Calu3 (cell line): ENCODE measurements at regions not wholly inside any gene's neighbourhood (a gene's known extent, or its start where the extent isn't known, plus 50 kb on each side); places are given as distances from the start of the nearest gene placed in this dataset.

Experiments
- BruUV-seq: library from RNA; stranded (reverse); fragments of 400-500 nt; replicated peaks from 2 replicates; lab custom pipeline; 2021; lab: Mats Ljungman, UMichigan
- CTCF ChIA-PET: fragments of 300-600 bp; sonication (Branson Sonifier 250); formaldehyde crosslinking; loops from one replicate; lab custom pipeline; 2022; ENCODE audit warnings: antibody characterized with exemption; lab: Charles Lee
- DNase-seq: peaks from one replicate; pipeline ENCODE4 v3.0.0; 2022
- H3K27ac Mint-ChIP-seq: one replicate; pipeline ENCODE4 v1.8.0; 2022; ENCODE audit warnings: mixed read lengths; ENCODE audit not compliant: unreplicated experiment
- H3K27me3 Mint-ChIP-seq: one replicate; pipeline ENCODE4 v1.8.0; 2022; ENCODE audit warnings: mixed read lengths; ENCODE audit not compliant: unreplicated experiment
- H3K36me3 Mint-ChIP-seq: one replicate; pipeline ENCODE4 v1.8.0; 2022; ENCODE audit warnings: mild to moderate bottlenecking, moderate library complexity, mixed read lengths; ENCODE audit not compliant: insufficient read depth, unreplicated experiment
- H3K4me1 Mint-ChIP-seq: one replicate; pipeline ENCODE4 v1.8.0; 2022; ENCODE audit warnings: mild to moderate bottlenecking, low read depth, mixed read lengths; ENCODE audit not compliant: unreplicated experiment
- H3K4me3 Mint-ChIP-seq: one replicate; pipeline ENCODE4 v1.8.0; 2022; ENCODE audit warnings: mild to moderate bottlenecking, low read depth, moderate library complexity, mixed read lengths; ENCODE audit not compliant: unreplicated experiment
- H3K9me3 Mint-ChIP-seq: one replicate; pipeline ENCODE4 v1.8.0; 2022; ENCODE audit warnings: low read depth, mixed read lengths; ENCODE audit not compliant: unreplicated experiment
- CTCF ChIP-seq: fragments of 200-600 bp; IDR thresholded peaks from one replicate; pipeline ENCODE4 v1.8.0; 2022; ENCODE audit warnings: antibody characterized with exemption; ENCODE audit not compliant: unreplicated experiment
- intact Hi-C: fragments of 100-400 bp; cut with micrococcal nuclease; formaldehyde crosslinking; loops from one replicate; pipeline ENCODE4 v1.10.0; 2022; ENCODE audit not compliant: unreplicated experiment

DNA sequence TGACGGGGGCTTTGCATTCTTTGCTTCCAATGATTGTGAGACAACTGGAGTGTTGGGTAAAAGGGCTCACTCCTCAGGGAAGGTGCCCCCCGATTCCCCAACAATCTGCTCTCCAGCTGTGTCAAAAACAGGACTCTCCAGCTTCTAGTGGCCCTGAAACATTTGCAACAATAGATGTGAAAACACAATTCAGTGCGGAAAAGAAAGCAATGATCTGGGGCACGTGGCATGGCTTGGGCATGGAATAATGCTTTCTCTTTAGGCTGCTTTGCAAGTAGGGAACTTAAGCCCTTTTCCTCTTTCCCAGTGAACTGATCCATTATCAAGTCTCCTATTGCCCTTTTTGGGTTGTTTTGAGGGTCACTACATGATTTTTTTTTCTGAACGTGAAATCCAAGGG, 239.9 kb downstream of the C4orf33 start:
- CTCF ChIA-PET, result no interaction called here
- intact Hi-C loops, result no loop called here
- no peak for DNase-seq
- no peaks in the 10 kb centered on the region for H3K4me1 Mint-ChIP-seq
- no TSS peak for BruUV-seq
- no peak for TF ChIP-seq CTCF
- no peak overlapping the region for H3K4me3 Mint-ChIP-seq
- H3K9me3 Mint-ChIP-seq, result no peaks in the 10 kb centered on the region
- no peaks in the 10 kb centered on the region for H3K36me3 Mint-ChIP-seq
- no peaks in the 10 kb centered on the region for H3K27me3 Mint-ChIP-seq
- no peak overlapping the region for H3K27ac Mint-ChIP-seq

DNA sequence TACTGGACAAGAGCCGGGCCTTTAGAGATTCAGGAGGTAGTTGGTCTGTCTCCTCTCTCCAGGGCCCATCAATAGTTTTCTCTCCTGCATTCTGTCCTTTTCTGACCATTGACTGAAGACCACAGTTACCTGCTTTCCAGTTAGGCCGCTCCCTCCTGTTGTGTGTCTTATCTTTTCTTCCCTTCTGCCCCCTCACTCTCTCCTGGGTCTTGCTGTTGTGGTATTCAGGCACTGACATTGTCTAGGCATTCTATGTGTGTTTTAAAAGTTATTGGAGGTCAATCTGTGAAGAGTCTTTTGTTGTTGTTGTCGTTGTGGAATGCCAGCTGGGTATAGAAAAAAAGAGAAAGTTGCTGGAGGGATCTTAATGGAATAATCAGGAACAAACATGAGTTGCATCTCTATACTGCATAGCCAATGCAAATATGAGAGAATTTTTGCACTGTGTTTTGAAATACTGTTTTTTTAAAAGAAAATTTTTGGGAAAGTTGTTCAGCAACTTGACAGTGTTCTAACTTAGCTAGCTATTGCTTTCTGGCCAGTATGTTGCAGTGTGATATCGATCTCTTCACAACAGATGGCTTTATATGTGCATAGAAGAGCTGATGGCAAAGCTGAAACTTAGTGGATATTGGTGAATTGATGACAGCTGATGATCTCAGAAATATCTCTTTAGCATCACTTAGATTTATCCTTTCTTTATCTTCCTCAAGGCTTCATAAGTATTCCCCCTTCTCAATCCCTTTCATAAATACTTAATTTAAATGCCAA, 240.7 kb downstream of the C4orf33 start:
- intact Hi-C loops, result no loop called here
- no peaks in the 10 kb centered on the region for H3K4me1 Mint-ChIP-seq
- DNase-seq, result no peak
- H3K4me3 Mint-ChIP-seq, result no peak overlapping the region
- CTCF ChIA-PET, result interaction anchor here (0.6 kb wide), 1 partner anchor 1191 kb away, joined by 3 read pairs; no protein-coding TSS in a partner anchor
- H3K9me3 Mint-ChIP-seq, result no peaks in the 10 kb centered on the region
- H3K27me3 Mint-ChIP-seq, result no peaks in the 10 kb centered on the region
- no peaks in the 10 kb centered on the region for H3K36me3 Mint-ChIP-seq
- BruUV-seq, result no TSS peak
- no peak for TF ChIP-seq CTCF
- H3K27ac Mint-ChIP-seq, result no peak overlapping the region

DNA sequence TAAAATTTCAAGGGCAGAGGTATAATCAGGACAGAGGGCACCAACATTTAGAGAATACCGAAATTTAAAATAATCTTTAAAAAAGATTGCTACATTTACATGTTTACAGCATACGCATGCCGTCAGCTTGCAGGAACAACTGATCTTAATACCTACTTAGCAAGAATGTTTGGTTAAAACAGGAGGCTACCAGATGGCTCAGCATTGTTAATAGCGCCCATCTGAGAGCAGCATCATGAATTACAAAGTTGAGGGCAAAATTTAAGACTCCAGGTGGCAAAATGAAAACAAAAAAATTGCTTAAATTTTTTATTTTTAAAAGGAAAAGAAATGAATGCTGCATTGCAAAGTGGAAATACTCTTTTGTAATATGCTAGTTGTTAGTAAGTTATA, 241.3 kb downstream of the C4orf33 start:
- H3K27me3 Mint-ChIP-seq, result no peaks in the 10 kb centered on the region
- TF ChIP-seq CTCF, result no peak
- DNase-seq, result no peak
- no peaks in the 10 kb centered on the region for H3K4me1 Mint-ChIP-seq
- H3K36me3 Mint-ChIP-seq, result no peaks in the 10 kb centered on the region
- intact Hi-C loops, result no loop called here
- no peak overlapping the region for H3K27ac Mint-ChIP-seq
- H3K9me3 Mint-ChIP-seq, result no peaks in the 10 kb centered on the region
- no TSS peak for BruUV-seq
- CTCF ChIA-PET, result no interaction called here
- H3K4me3 Mint-ChIP-seq, result no peak overlapping the region

- Mint-ChIP-seq H3K36me3 (no peaks in the 10 kb centered on the region), H3K4me3 (peak overlapping the region; percentile 42), H3K27ac (peak overlapping the region; percentile 89), H3K27me3 (no peaks in the 10 kb centered on the region), H3K9me3 (no peaks in the 10 kb centered on the region), H3K4me1 (peaks cover 8% of the 10 kb centered on the region)
- intact Hi-C loops, result loop anchor here (2.0 kb wide), 1 partner anchor 124 kb away; no protein-coding TSS in a partner anchor
- no TSS peak for BruUV-seq
- DNase-seq, result no peak
- CTCF ChIA-PET, result no interaction called here
- no peak for TF ChIP-seq CTCF
Observed at GRCh38 chr4:129342819-129343408, 247.0 kb downstream of the C4orf33 start.
